Neural progenitor cell (in vitro differentiated cells): ENCODE measurements at regions not wholly inside any gene's neighbourhood (a gene's known extent, or its start where the extent isn't known, plus 50 kb on each side); places are given as distances from the start of the nearest gene placed in this dataset.

Source experiments
- EZH2 ChIP-seq: fragments of 200-600 bp; sonication (generic); IDR thresholded peaks from 2 replicates; pipeline ENCODE4 v1.6.1; 2017; ENCODE audit warnings: antibody characterized with exemption, mild to moderate bottlenecking, moderate library complexity
- TF ChIP-seq, protein P1 (sequence below): fragments of 200-600 bp; sonication (generic); IDR thresholded peaks from 2 replicates; pipeline ENCODE4 v1.5.1; 2017; ENCODE audit warnings: antibody characterized with exemption, mild to moderate bottlenecking

DNA sequence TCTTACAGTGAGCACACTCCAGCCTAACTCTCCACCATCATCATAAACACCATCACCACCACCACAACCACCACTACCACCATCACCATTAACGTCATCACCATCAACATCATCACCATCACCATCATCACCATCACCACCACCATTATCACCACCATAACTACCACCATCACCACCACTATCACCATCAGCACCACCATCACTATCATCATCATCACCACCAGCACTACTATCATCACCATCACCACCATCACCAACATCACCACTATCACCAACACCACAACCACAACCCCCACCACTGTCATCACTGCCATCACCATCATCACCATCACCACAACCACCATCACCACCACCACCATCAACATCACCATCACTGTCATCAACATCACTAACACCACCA is 279.0 kb upstream of the TCERG1L start:
- TF ChIP-seq, protein P1, sequence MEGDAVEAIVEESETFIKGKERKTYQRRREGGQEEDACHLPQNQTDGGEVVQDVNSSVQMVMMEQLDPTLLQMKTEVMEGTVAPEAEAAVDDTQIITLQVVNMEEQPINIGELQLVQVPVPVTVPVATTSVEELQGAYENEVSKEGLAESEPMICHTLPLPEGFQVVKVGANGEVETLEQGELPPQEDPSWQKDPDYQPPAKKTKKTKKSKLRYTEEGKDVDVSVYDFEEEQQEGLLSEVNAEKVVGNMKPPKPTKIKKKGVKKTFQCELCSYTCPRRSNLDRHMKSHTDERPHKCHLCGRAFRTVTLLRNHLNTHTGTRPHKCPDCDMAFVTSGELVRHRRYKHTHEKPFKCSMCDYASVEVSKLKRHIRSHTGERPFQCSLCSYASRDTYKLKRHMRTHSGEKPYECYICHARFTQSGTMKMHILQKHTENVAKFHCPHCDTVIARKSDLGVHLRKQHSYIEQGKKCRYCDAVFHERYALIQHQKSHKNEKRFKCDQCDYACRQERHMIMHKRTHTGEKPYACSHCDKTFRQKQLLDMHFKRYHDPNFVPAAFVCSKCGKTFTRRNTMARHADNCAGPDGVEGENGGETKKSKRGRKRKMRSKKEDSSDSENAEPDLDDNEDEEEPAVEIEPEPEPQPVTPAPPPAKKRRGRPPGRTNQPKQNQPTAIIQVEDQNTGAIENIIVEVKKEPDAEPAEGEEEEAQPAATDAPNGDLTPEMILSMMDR, result no peak
- no peak for TF ChIP-seq EZH2
